Activated CD4-positive, alpha-beta T cell treated with anti-CD3 and anti-CD28 coated beads for 36 hours (primary cell): ENCODE measurements at regions not wholly inside any gene's neighbourhood (a gene's known extent, or its start where the extent isn't known, plus 50 kb on each side); places are given as distances from the start of the nearest gene placed in this dataset.

Experiments used
- ATAC-seq: fragments of 200-7000 bp; cut with Tn5 transposase; one replicate; pipeline ENCODE4 v1.10.0; 2021; ENCODE audit warnings: mild to moderate bottlenecking, moderate library complexity
- CTCF ChIA-PET: fragments of 350-600 bp; sonication (Branson Sonifier 250); formaldehyde crosslinking; loops from one replicate; lab custom pipeline; 2021; ENCODE audit warnings: antibody characterized with exemption; lab: Charles Lee
- POLR2A ChIA-PET: fragments of 350-600 bp; sonication (Branson Sonifier 250); formaldehyde crosslinking; loops from one replicate; lab custom pipeline; 2021; ENCODE audit warnings: antibody characterized with exemption, inconsistent platforms; lab: Charles Lee
- DNase-seq: peaks from one replicate; pipeline ENCODE4 v3.0.0-alpha.2; 2020
- H3K27ac Mint-ChIP-seq: one replicate; pipeline ENCODE4 v1.8.0; 2021; ENCODE audit warnings: mixed read lengths
- H3K27me3 Mint-ChIP-seq: one replicate; pipeline ENCODE4 v1.8.0; 2021; ENCODE audit warnings: mixed read lengths
- H3K36me3 Mint-ChIP-seq: one replicate; pipeline ENCODE4 v1.8.0; 2021; ENCODE audit warnings: low read depth, mixed read lengths
- H3K4me1 Mint-ChIP-seq: one replicate; pipeline ENCODE4 v1.8.0; 2021; ENCODE audit warnings: mixed read lengths
- H3K4me3 Mint-ChIP-seq: one replicate; pipeline ENCODE4 v1.8.0; 2021; ENCODE audit warnings: mild to moderate bottlenecking, moderate library complexity, mixed read lengths
- H3K9me3 Mint-ChIP-seq: one replicate; pipeline ENCODE4 v1.8.0; 2021; ENCODE audit warnings: low read depth, mixed read lengths
- intact Hi-C, 2 experiments: fragments of 100-400 bp; cut with DNase I in 1 of 2; cut with micrococcal nuclease in 1 of 2; formaldehyde crosslinking; loops; one replicate each; pipeline versions ENCODE4 v1.14.2 to v1.15.1; 2022 to 2024; cut with DNase I, micrococcal nuclease

DNA sequence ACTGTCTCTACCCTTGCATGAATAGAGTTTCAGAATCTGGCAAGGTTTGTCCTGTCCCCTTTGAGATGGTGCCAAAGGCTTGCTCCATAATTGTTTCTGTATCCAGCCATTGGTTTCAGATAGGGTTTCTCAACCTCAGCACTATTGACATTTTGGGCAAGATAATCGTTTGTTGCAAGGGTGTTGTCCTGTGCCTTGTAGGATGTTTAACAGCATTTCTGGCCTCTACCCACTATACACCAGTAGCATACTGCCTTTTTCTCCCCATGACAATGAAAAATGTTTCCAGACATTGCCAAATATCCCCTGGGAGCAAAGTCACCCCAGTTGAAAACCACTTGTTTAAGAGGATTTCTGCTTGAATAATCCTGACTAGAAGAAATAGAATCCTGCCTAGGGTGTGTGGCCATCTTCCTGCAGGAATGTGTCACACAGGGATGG, 126.8 kb downstream of the CDC42EP3 start:
- intact Hi-C loops, result loop anchor here (2.0 to 5.0 kb wide), 3 partner anchors 20 to 333 kb away; no protein-coding TSS in a partner anchor
- Mint-ChIP-seq H3K4me3 (no peak overlapping the region), H3K4me1 (no peaks in the 10 kb centered on the region), H3K27me3 (no peaks in the 10 kb centered on the region), H3K27ac (no peak overlapping the region), H3K36me3 (no peaks in the 10 kb centered on the region), H3K9me3 (no peaks in the 10 kb centered on the region)
- ATAC-seq (no peak), DNase-seq (no peak)
- ChIA-PET POLR2A (no interaction called here), CTCF (no interaction called here)

DNA sequence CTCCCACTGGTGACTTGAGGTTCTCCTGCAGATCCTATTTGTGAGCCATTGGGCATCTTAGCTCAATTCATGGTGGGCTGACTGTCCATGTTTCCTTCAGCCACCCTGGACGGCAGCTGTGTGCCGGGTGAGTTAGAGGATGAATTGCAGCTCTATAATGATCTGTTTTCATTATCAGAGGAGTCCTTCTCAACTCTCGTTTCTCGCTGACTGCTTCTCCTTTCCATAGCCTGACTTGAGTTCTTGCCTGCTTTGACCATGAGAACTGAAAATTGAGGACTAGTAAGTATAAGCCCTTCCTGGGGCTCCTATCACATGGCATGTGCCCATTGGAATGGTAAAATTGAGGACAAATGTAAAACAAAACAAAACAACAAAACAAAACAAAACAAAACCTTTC, 121.8 kb downstream of the CDC42EP3 start:
- intact Hi-C loops, result loop anchor here (5.0 kb wide), 2 partner anchors 283 to 328 kb away; no protein-coding TSS in a partner anchor
- Mint-ChIP-seq H3K36me3 (no peaks in the 10 kb centered on the region), H3K9me3 (no peaks in the 10 kb centered on the region), H3K4me3 (no peak overlapping the region), H3K27ac (no peak overlapping the region), H3K27me3 (no peaks in the 10 kb centered on the region), H3K4me1 (peaks cover 11% of the 10 kb centered on the region)
- DNase-seq, result no peak
- ChIA-PET POLR2A (no interaction called here), CTCF (interaction anchor here (1.0 to 3.5 kb wide), 4 partner anchors 8 to 342 kb away, joined by 4 to 18 read pairs (median 4); no protein-coding TSS in a partner anchor)
- ATAC-seq, result no peak

DNA sequence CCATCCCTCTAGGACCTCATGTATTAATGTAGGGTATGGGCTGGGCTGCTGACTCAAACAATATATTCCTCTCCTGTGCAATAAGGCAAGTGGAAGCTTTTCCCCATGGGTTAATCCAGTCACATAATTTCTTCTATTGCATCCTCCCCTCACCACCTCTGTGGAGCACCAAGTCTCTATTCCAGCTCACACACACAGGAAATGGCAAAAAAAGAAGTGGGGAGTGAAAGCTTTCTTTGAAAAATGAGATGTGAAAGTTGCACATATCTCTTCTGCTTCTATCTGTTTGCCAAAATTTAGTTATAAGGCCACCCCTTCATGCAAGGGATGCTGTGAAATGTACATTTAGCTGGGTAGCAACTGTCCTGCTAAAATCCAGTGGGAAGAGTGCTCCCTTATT, 121.3 kb downstream of the CDC42EP3 start:
- intact Hi-C loops, result no loop called here
- Mint-ChIP-seq H3K9me3 (no peaks in the 10 kb centered on the region), H3K27me3 (no peaks in the 10 kb centered on the region), H3K4me3 (no peak overlapping the region), H3K4me1 (peaks cover 11% of the 10 kb centered on the region), H3K36me3 (no peaks in the 10 kb centered on the region), H3K27ac (no peak overlapping the region)
- ChIA-PET CTCF (interaction anchor here (1.0 to 3.5 kb wide), 3 partner anchors 8 to 341 kb away, joined by 4 to 18 read pairs (median 5); no protein-coding TSS in a partner anchor), POLR2A (no interaction called here)
- DNase-seq (no peak), ATAC-seq (no peak)

DNA sequence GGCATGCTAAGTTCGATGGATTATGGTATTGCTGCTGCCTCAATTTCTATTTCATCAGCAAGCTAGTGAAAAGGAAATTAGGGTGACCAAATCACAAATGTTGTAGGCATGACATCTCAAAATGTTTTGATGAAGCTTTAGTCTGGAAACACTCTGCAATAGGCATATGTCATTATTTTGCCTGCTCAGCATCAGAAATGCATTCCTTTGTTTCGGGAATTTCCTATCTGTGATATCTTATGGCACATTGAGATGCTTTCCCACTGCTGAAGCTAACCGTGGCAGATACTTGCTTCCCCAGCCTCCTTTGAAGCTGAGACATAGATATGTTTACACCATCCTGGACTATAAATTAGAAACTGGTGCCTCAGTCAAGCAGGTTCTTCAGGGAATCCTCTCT, 119.7 kb downstream of the CDC42EP3 start:
- DNase-seq, result no peak
- Mint-ChIP-seq H3K36me3 (no peaks in the 10 kb centered on the region), H3K4me1 (peaks cover 11% of the 10 kb centered on the region), H3K27ac (no peak overlapping the region), H3K27me3 (no peaks in the 10 kb centered on the region), H3K4me3 (no peak overlapping the region), H3K9me3 (no peaks in the 10 kb centered on the region)
- CTCF ChIA-PET, result interaction anchor here (0.7 to 3.5 kb wide), 4 partner anchors 13 to 326 kb away, joined by 3 to 18 read pairs (median 3); no protein-coding TSS in a partner anchor
- ATAC-seq, result no peak
- intact Hi-C loops, result no loop called here
- POLR2A ChIA-PET, result no interaction called here

DNA sequence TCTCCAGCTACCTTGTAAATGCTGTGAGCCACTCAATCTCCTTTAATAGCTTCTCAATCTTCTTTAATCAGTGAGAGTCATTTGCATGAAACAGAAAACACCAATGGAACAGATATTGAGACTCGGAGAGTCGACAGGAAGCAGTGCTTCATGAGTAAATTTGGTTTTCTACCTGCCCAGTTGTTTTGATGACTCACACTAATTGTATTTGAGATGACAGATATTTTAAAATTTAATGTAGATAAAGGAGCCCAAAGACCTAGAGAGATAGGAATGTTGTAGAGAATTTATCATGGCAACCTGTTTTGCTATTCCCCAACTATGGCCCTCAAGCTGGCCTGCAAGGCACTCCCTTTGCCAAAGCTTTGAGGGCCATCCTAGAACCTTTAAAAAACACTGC, 119.1 kb downstream of the CDC42EP3 start:
- H3K27me3 Mint-ChIP-seq, result no peaks in the 10 kb centered on the region
- DNase-seq, result no peak
- no peak overlapping the region for H3K27ac Mint-ChIP-seq
- intact Hi-C loops, result no loop called here
- CTCF ChIA-PET, result interaction anchor here (3.5 kb wide), 1 partner anchor 13 kb away, joined by 18 read pairs; no protein-coding TSS in a partner anchor
- no peak overlapping the region for H3K4me3 Mint-ChIP-seq
- no peaks in the 10 kb centered on the region for H3K9me3 Mint-ChIP-seq
- H3K36me3 Mint-ChIP-seq, result no peaks in the 10 kb centered on the region
- peak; percentile 39 for ATAC-seq
- H3K4me1 Mint-ChIP-seq, result peaks cover 15% of the 10 kb centered on the region
- POLR2A ChIA-PET, result interaction anchor here (0.6 kb wide), 1 partner anchor 1817 kb away, joined by 3 read pairs; no protein-coding TSS in a partner anchor

DNA sequence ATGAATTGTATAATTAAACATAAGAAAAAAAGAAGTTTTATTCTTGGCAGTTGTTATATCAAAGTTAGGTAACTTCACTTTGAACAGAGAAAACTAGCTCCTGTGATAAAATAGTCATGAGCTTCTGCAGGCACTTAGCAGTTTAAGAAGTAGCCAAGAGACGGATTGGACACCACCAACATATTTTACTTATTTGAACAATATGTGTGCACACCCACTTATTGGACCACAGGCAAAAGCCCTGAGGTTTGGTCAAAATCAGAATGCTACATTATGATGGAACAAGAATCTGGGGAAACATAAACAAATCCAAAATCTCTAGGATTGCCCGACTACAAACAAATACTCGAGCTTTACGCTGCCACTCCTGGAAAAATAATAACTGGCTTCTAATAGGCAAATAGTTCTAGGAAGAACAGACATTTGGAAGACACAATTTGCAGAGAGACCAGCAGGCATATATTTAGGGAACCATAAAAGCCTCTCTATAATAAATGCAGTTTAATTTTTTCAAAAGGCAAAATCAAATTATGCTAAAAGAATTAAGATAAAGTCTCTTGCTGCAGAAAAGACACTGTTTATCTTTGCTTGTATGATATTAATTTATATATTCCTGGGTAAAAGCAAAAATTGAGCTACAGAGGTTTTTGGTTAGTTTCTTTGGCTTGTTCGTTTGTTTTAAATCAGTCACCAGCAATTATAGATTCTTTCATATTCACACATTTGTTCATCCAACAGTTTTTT, 117.9 kb downstream of the CDC42EP3 start:
- H3K27me3 Mint-ChIP-seq, result no peaks in the 10 kb centered on the region
- DNase-seq (no peak), ATAC-seq (no peak)
- intact Hi-C loops, result no loop called here
- ChIA-PET CTCF (interaction anchor here (0.6 to 1.3 kb wide), 4 partner anchors 14 to 118 kb away, joined by 3 to 4 read pairs (median 3); no protein-coding TSS in a partner anchor), POLR2A (interaction anchor here (0.7 kb wide), 1 partner anchor 29 kb away, joined by 3 read pairs; no protein-coding TSS in a partner anchor)
- H3K36me3 Mint-ChIP-seq, result no peaks in the 10 kb centered on the region
- H3K27ac Mint-ChIP-seq, result no peak overlapping the region
- peaks cover 16% of the 10 kb centered on the region for H3K4me1 Mint-ChIP-seq
- no peak overlapping the region for H3K4me3 Mint-ChIP-seq
- no peaks in the 10 kb centered on the region for H3K9me3 Mint-ChIP-seq

DNA sequence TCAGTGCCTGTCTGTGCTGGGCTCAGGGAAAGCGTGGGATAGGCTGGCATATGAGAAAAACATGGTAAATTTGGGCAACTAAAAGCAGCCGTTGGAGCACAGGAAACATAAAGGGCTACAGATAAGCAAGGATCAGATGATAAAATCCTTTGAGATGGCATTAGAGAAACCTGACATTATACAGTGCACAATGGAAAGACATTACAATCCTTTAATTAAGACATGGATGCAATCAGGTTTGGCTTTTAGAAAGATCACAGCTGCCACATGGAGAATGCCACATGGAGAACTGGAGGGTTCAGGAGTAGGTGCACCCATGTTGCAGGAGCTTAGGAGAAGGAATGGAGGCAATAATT, 117.3 kb downstream of the CDC42EP3 start:
- no peak for ATAC-seq
- no peak overlapping the region for H3K27ac Mint-ChIP-seq
- H3K4me3 Mint-ChIP-seq, result no peak overlapping the region
- H3K4me1 Mint-ChIP-seq, result peaks cover 16% of the 10 kb centered on the region
- H3K9me3 Mint-ChIP-seq, result no peaks in the 10 kb centered on the region
- ChIA-PET POLR2A (interaction anchor here (0.7 kb wide), 1 partner anchor 29 kb away, joined by 3 read pairs; no protein-coding TSS in a partner anchor), CTCF (interaction anchor here (1.3 kb wide), 1 partner anchor 14 kb away, joined by 4 read pairs; no protein-coding TSS in a partner anchor)
- no peaks in the 10 kb centered on the region for H3K27me3 Mint-ChIP-seq
- no peaks in the 10 kb centered on the region for H3K36me3 Mint-ChIP-seq
- DNase-seq, result no peak
- intact Hi-C loops, result no loop called here

DNA sequence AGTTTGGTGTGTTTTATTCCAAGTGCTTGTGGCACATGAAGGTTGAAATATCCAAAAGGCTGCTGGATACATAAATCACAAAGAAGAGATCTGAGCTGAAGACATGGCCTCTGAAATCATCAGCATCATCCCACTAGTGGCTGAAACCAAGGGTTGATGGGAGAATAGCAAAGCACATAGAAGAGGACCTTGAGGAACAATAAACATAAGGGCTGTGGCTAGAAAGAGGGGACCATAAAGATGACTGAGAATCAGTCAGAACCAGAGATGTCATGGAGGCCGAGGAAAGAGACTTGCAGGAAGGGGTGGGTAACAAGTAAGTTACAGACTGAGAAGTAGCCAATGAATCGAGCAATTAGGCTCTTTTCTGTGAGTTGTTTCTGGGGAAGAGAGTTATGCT, 116.8 kb downstream of the CDC42EP3 start:
- H3K27ac Mint-ChIP-seq, result no peak overlapping the region
- H3K9me3 Mint-ChIP-seq, result no peaks in the 10 kb centered on the region
- peaks cover 16% of the 10 kb centered on the region for H3K4me1 Mint-ChIP-seq
- ChIA-PET CTCF (interaction anchor here (0.9 kb wide), 1 partner anchor 16 kb away, joined by 3 read pairs; no protein-coding TSS in a partner anchor), POLR2A (no interaction called here)
- H3K36me3 Mint-ChIP-seq, result no peaks in the 10 kb centered on the region
- H3K27me3 Mint-ChIP-seq, result no peaks in the 10 kb centered on the region
- no peak for DNase-seq
- peak; percentile 55 for ATAC-seq
- intact Hi-C loops, result no loop called here
- H3K4me3 Mint-ChIP-seq, result no peak overlapping the region

DNA sequence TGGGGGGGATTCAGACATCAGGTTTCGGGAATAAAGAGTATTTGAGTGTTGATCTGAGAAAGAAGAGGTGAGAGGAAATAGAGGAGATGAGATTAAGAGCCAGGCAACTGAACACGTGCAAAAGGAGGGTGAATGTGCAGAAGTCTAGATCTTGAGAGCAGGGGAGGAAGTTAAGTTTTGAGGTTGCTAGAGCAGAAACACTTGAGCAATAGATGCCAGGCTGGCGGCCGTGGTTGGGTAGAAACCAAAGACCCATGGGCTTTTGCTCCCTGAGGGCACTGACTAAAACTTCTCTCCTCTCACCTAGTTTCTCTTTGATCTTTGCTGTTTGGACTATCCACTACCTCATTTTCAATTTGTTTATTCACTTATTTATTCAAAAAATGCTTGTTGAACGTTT, 116.0 kb downstream of the CDC42EP3 start:
- Mint-ChIP-seq H3K4me1 (peaks cover 13% of the 10 kb centered on the region), H3K27ac (no peak overlapping the region), H3K4me3 (no peak overlapping the region), H3K36me3 (no peaks in the 10 kb centered on the region), H3K27me3 (no peaks in the 10 kb centered on the region), H3K9me3 (no peaks in the 10 kb centered on the region)
- intact Hi-C loops, result no loop called here
- ATAC-seq (peak; percentile 47), DNase-seq (peak; percentile 37)
- ChIA-PET POLR2A (no interaction called here), CTCF (interaction anchor here (0.9 kb wide), 1 partner anchor 17 kb away, joined by 3 read pairs; no protein-coding TSS in a partner anchor)

DNA sequence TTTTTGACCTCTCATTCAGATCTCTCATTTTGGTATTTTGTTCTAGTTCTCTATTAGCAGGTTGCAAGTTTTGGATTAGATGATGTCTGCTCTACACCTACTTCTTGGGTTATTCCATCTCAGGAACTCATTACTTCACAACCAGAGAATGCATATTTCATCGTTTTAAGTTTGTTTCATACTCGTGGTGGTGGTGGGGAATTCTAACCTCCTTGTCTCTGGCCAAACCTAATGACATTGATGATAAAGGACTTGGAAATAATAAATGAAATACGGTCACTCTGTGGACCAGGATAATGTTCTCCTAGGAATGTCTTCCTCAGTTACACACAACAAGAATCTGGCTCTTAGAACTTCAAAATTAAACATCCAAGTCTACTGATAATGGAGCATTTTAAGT, 115.2 kb downstream of the CDC42EP3 start:
- ChIA-PET CTCF (no interaction called here), POLR2A (no interaction called here)

DNA sequence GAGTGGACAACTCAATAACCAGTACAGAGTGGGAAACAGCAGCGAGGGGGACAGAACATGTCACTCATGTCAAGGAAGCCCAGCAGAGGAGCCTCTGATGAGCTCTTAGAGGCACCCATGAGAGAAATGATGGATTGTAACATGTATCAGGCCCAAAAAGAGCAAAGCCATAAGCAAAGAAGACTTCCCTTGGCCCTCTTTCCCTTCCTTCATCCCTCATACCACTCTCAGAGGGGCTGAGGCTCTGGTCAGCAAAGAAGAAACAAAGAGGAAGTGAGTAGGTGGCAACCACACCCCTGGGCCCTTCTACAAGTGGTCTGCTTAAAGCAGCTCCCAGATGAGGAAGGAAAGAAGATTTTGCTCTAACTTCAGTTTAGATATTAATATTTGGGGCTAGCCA, 112.8 kb downstream of the CDC42EP3 start:
- H3K27ac Mint-ChIP-seq, result no peak overlapping the region
- H3K27me3 Mint-ChIP-seq, result no peaks in the 10 kb centered on the region

More for the DNA sequence above, 115.2 kb downstream of the CDC42EP3 start:
- DNase-seq (no peak), ATAC-seq (no peak)
- intact Hi-C loops, result no loop called here
- H3K27ac Mint-ChIP-seq, result no peak overlapping the region
- no peaks in the 10 kb centered on the region for H3K27me3 Mint-ChIP-seq
- no peaks in the 10 kb centered on the region for H3K9me3 Mint-ChIP-seq
- H3K4me3 Mint-ChIP-seq, result no peak overlapping the region
- H3K4me1 Mint-ChIP-seq, result peaks cover 17% of the 10 kb centered on the region
- H3K36me3 Mint-ChIP-seq, result no peaks in the 10 kb centered on the region

More for the DNA sequence above, 112.8 kb downstream of the CDC42EP3 start:
- Mint-ChIP-seq H3K4me1 (peaks cover 28% of the 10 kb centered on the region), H3K36me3 (no peaks in the 10 kb centered on the region), H3K4me3 (no peak overlapping the region), H3K9me3 (no peaks in the 10 kb centered on the region)
- ATAC-seq (no peak), DNase-seq (no peak)
- intact Hi-C loops, result no loop called here
- CTCF ChIA-PET, result interaction anchor here (0.8 to 1.3 kb wide), 2 partner anchors 8 to 10 kb away, joined by 4 read pairs; no protein-coding TSS in a partner anchor
- POLR2A ChIA-PET, result no interaction called here
